BLaER1 (cell line): ENCODE measurements at regions not wholly inside any gene's neighbourhood (a gene's known extent, or its start where the extent isn't known, plus 50 kb on each side); places are given as distances from the start of the nearest gene placed in this dataset.

Experiments used
- H3K27ac ChIP-seq: shearing (Covaris generic); formaldehyde crosslinking; 2 replicates; pipeline ENCODE4 v1.8.1; 2022
- H3K27me3 ChIP-seq: shearing (Covaris generic); formaldehyde crosslinking; 2 replicates; pipeline ENCODE4 v1.8.1; 2022
- H3K36me3 ChIP-seq: shearing (Covaris generic); formaldehyde crosslinking; 2 replicates; pipeline ENCODE4 v1.8.1; 2022
- H3K4me1 ChIP-seq: shearing (Covaris generic); formaldehyde crosslinking; 2 replicates; pipeline ENCODE4 v1.8.1; 2022
- H3K4me2 ChIP-seq: shearing (Covaris generic); formaldehyde crosslinking; 2 replicates; pipeline ENCODE4 v1.8.1; 2022
- H3K4me3 ChIP-seq: shearing (Covaris generic); formaldehyde crosslinking; 2 replicates; pipeline ENCODE4 v1.8.1; 2022
- H3K9ac ChIP-seq: shearing (Covaris generic); formaldehyde crosslinking; 2 replicates; pipeline ENCODE4 v1.8.1; 2022
- H3K9me3 ChIP-seq: shearing (Covaris generic); formaldehyde crosslinking; 2 replicates; pipeline ENCODE4 v1.8.1; 2022
- H4K20me1 ChIP-seq: shearing (Covaris generic); formaldehyde crosslinking; 2 replicates; pipeline ENCODE4 v1.8.1; 2022
- Cebpa-rat ChIP-seq: shearing (Covaris generic); IDR thresholded peaks from 2 replicates; pipeline ENCODE4 v1.8.1; 2022

GRCh38 chr18:55838319-55838718, 250.3 kb upstream of the TCF4 start:
- Histone ChIP-seq H3K27ac (no peak overlapping the region), H3K4me2 (no peak overlapping the region), H3K9ac (no peak overlapping the region), H3K36me3 (no peaks in the 10 kb centered on the region), H4K20me1 (no peaks in the 10 kb centered on the region), H3K9me3 (peaks cover 41% of the 10 kb centered on the region), H3K4me1 (no peaks in the 10 kb centered on the region), H3K27me3 (no peaks in the 10 kb centered on the region), H3K4me3 (no peak overlapping the region)
- TF ChIP-seq Cebpa-rat, result no peak

GRCh38 chr18:55833543-55833942, 245.6 kb upstream of the TCF4 start:
- H3K4me3 ChIP-seq, result no peak overlapping the region
- peaks cover 10% of the 10 kb centered on the region for H3K4me1 ChIP-seq
- no peak for TF ChIP-seq Cebpa-rat
- peaks cover 14% of the 10 kb centered on the region for H3K9me3 ChIP-seq
- no peak overlapping the region for H3K9ac ChIP-seq
- no peak overlapping the region for H3K4me2 ChIP-seq
- H3K27me3 ChIP-seq, result no peaks in the 10 kb centered on the region
- H3K27ac ChIP-seq, result no peak overlapping the region
- H4K20me1 ChIP-seq, result no peaks in the 10 kb centered on the region
- H3K36me3 ChIP-seq, result no peaks in the 10 kb centered on the region

GRCh38 chr18:55830544-55830943, 242.6 kb upstream of the TCF4 start:
- Histone ChIP-seq H3K27me3 (no peaks in the 10 kb centered on the region), H3K9ac (no peak overlapping the region), H4K20me1 (no peaks in the 10 kb centered on the region), H3K4me3 (no peak overlapping the region), H3K27ac (no peak overlapping the region), H3K4me1 (peaks cover 11% of the 10 kb centered on the region), H3K36me3 (no peaks in the 10 kb centered on the region), H3K4me2 (no peak overlapping the region), H3K9me3 (0 out of 2 replicates have a peak, but pooled peaks cover 7% of the 10 kb centered on the region)
- peak; percentile 90 for TF ChIP-seq Cebpa-rat

GRCh38 chr18:55821219-55821618, 233.2 kb upstream of the TCF4 start:
- no peak overlapping the region for H3K27ac ChIP-seq

GRCh38 chr18:55819448-55819847, 231.5 kb upstream of the TCF4 start:
- no peak overlapping the region for H3K9ac ChIP-seq
- H3K4me1 ChIP-seq, result no peaks in the 10 kb centered on the region

More at GRCh38 chr18:55821219-55821618, 233.2 kb upstream of the TCF4 start:
- Histone ChIP-seq H3K4me2 (no peak overlapping the region), H3K9me3 (no peaks in the 10 kb centered on the region), H3K9ac (no peak overlapping the region), H3K4me1 (no peaks in the 10 kb centered on the region), H4K20me1 (no peaks in the 10 kb centered on the region), H3K4me3 (no peak overlapping the region), H3K27me3 (no peaks in the 10 kb centered on the region), H3K36me3 (no peaks in the 10 kb centered on the region)
- no peak for TF ChIP-seq Cebpa-rat

GRCh38 chr18:55818284-55818683, 230.3 kb upstream of the TCF4 start:
- Histone ChIP-seq H3K9ac (no peak overlapping the region), H3K27ac (no peak overlapping the region), H3K36me3 (no peaks in the 10 kb centered on the region), H3K4me1 (no peaks in the 10 kb centered on the region), H3K27me3 (no peaks in the 10 kb centered on the region), H4K20me1 (no peaks in the 10 kb centered on the region), H3K4me3 (no peak overlapping the region), H3K4me2 (no peak overlapping the region), H3K9me3 (no peaks in the 10 kb centered on the region)
- TF ChIP-seq Cebpa-rat, result no peak

More at GRCh38 chr18:55819448-55819847, 231.5 kb upstream of the TCF4 start:
- no peaks in the 10 kb centered on the region for H4K20me1 ChIP-seq
- H3K4me3 ChIP-seq, result no peak overlapping the region
- TF ChIP-seq Cebpa-rat, result no peak
- no peak overlapping the region for H3K4me2 ChIP-seq
- no peaks in the 10 kb centered on the region for H3K27me3 ChIP-seq
- no peaks in the 10 kb centered on the region for H3K36me3 ChIP-seq
- no peak overlapping the region for H3K27ac ChIP-seq
- H3K9me3 ChIP-seq, result no peaks in the 10 kb centered on the region

GRCh38 chr18:55811925-55812324, 223.9 kb upstream of the TCF4 start:
- H3K4me1 ChIP-seq, result no peaks in the 10 kb centered on the region
- no peak overlapping the region for H3K27ac ChIP-seq
- TF ChIP-seq Cebpa-rat, result no peak
- no peak overlapping the region for H3K4me2 ChIP-seq
- no peak overlapping the region for H3K4me3 ChIP-seq
- no peaks in the 10 kb centered on the region for H3K27me3 ChIP-seq
- no peaks in the 10 kb centered on the region for H3K9me3 ChIP-seq
- H3K9ac ChIP-seq, result no peak overlapping the region
- H4K20me1 ChIP-seq, result no peaks in the 10 kb centered on the region
- H3K36me3 ChIP-seq, result no peaks in the 10 kb centered on the region

GRCh38 chr18:55805666-55806065, 217.7 kb upstream of the TCF4 start:
- Histone ChIP-seq H3K4me2 (no peak overlapping the region), H3K27ac (no peak overlapping the region), H3K9me3 (no peaks in the 10 kb centered on the region), H3K4me1 (no peaks in the 10 kb centered on the region), H3K9ac (no peak overlapping the region), H3K27me3 (no peaks in the 10 kb centered on the region), H3K36me3 (no peaks in the 10 kb centered on the region), H4K20me1 (no peaks in the 10 kb centered on the region), H3K4me3 (no peak overlapping the region)
- TF ChIP-seq Cebpa-rat, result no peak

GRCh38 chr18:55795101-55795669, 207.2 kb upstream of the TCF4 start:
- Histone ChIP-seq H3K27ac (no peak overlapping the region), H3K9ac (no peak overlapping the region), H3K4me3 (no peak overlapping the region), H3K4me1 (no peaks in the 10 kb centered on the region), H3K4me2 (no peak overlapping the region), H4K20me1 (no peaks in the 10 kb centered on the region), H3K9me3 (peaks cover 9% of the 10 kb centered on the region), H3K27me3 (no peaks in the 10 kb centered on the region), H3K36me3 (no peaks in the 10 kb centered on the region)
- TF ChIP-seq Cebpa-rat, result no peak

- H3K4me2 ChIP-seq, result no peak overlapping the region
- H3K27ac ChIP-seq, result no peak overlapping the region
- no peak overlapping the region for H3K4me3 ChIP-seq
- peaks cover 14% of the 10 kb centered on the region for H3K9me3 ChIP-seq
- TF ChIP-seq Cebpa-rat, result no peak
- H3K36me3 ChIP-seq, result no peaks in the 10 kb centered on the region
- H3K9ac ChIP-seq, result no peak overlapping the region
- H3K4me1 ChIP-seq, result no peaks in the 10 kb centered on the region
- no peaks in the 10 kb centered on the region for H4K20me1 ChIP-seq
- no peaks in the 10 kb centered on the region for H3K27me3 ChIP-seq
Measured at GRCh38 chr18:55794288-55795052, 206.5 kb upstream of the TCF4 start.
